HT-29 (cell line): ENCODE measurements at regions not wholly inside any gene's neighbourhood (a gene's known extent, or its start where the extent isn't known, plus 50 kb on each side); places are given as distances from the start of the nearest gene placed in this dataset.
"Not testable (repeated sequence)": the region's sequence is repeated elsewhere in the genome, so short reads cannot be mapped to it uniquely, and the experiment has no call there.

Source experiments
- DNase-seq: peaks from one replicate; pipeline ENCODE4 v3.0.0-alpha.2; 2015; ENCODE audit warnings: low spot score

DNA sequence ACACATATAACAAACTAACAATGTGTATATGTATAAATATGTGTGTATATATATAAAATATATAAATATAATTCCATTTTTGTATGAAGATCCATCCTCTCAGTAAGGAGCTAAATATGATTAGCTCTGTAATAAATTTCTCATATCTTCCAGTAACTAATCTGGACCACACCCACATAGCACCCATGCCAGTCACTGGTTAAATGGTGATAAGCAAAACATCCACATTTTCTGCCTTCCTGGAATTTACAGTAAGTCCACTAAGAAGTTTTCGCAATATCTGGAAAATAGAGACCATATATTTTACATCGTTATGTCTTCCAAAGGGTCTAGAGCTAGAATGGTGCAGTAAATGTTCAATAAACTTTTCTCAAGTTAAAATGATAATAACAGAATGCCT, 151.5 kb upstream of the STMND1 start:
- no peak for DNase-seq

DNA sequence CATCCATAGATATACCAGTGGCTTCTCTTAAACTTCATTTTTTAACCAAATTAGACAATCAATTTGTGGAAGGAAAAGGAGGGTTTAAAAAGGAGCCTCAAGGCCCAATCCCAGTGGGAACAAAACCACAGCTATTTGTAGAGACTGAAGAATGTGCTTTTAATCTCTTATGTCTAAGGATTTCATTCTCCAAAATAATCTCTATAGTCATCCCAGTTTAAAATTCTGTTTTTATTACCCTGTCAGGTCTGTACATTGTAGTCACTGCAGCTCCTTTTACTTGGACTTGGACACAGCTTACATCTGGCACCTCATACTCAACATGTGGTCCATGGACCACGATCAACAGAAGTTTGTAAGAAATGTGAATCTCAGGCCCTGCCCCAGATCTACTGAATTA, 152.1 kb upstream of the STMND1 start:
- no peak for DNase-seq

DNA sequence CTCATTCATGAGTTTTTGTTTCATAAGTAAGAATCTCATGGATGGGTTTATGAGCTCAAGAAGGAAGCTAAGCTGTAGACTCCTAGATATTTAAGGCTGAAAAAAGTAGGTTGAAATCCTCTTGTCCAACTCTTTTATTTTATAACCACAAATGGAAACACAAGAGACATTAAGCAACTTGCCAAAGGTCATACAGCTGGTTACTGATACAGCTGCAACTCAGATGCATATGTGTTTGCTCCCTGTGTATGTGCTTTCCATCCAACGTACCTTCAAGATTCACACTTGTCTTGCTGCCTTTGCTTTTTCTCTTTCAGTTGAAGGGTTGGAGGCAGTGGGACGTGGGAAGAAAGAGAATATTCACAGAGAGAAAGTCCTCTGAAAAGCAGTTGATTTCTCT, 153.5 kb upstream of the STMND1 start:
- no peak for DNase-seq

DNA sequence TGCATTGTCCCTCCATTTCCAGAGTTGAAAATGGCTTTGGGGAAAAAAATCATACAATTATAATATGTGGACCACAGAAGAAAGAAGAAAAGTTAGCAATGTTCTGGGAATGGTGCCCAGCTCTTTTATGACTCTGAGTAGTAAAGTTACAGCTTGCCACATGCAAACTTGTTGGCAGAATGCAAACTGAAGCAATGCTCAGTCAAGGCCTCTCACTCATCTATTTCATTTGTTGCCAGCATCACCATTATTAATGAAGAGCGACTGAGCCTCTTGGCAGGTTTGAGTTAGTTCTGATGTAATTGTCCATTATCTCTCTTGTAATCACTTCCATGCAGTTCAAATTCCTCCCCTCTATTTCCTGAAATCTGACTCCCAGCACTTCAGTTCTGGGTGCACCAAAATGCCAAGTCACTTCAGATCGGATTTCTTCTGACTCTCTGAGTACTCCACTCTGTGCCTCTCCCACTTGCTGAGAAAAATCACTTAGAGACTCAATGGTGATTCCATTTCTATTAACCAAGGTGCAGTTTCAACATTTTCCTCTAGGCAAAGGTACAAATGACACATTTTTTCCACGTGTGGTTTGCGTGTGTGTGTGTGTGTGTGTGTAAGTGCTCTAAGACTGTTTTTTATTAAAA, 154.4 kb upstream of the STMND1 start:
- DNase-seq = no peak

GRCh38 chr6:16944596-16944995, 157.3 kb upstream of the STMND1 start:
- no peak for DNase-seq

- DNase-seq = no peak
Measured at GRCh38 chr6:16939839-16940238, 162.0 kb upstream of the STMND1 start.

DNA sequence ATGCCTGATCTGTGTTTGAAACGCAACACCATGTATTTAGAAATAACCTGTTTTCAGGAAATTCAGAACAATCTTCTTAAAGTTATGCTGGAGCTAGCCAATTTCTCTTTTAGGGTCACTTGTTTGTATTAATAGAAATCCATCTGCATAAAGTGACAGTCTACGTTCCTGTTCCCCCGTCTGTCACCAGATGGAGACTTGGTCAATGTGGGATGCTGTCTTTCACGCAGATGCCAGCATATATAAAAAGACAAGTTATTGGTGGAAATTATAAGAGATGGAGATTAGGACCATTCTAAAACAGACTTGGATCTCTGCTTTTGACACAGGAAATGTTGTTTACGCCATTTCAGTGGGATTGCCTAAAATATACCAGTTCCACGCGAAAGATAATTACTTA, 162.5 kb upstream of the STMND1 start:
- no peak for DNase-seq

DNA sequence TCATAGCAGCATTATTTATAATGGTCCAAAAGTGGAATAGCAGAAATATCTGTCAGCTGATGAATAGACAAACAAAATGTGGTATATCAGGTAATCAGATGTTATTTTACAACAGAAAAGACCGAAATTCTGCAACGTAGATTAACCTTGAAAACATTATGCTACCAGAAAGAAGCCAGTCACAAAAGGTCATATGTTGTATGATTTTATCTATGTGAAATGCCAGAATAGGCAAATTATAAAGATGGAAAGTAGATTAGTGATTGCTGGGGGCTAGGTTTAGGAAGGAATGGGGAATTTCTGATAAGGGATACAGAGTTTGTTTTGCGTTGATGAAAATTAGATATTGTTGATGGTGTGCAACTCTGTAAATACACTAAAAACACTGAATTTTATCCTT, 165.0 kb upstream of the STMND1 start:
- no peak for DNase-seq

DNA sequence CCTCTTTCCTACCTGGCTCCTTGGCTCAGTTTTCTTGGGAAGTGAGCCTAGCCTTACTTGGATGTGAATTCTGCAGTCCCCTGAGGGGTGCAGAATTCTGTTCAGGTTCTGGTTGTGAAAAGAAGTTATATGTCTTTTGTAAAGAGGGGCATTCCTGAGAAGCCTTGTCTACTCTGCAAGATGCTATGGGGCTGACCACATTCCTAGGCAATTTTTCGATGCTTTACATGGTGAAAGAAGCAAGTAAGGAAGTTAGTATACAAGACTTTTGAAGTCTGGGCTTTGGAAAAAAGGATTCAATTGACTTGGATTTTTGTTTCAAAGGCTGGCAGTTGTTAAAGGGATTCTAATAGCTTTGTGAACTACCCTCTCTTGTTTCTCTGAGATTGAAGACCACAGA, 167.9 kb upstream of the STMND1 start:
- DNase-seq = no peak

DNA sequence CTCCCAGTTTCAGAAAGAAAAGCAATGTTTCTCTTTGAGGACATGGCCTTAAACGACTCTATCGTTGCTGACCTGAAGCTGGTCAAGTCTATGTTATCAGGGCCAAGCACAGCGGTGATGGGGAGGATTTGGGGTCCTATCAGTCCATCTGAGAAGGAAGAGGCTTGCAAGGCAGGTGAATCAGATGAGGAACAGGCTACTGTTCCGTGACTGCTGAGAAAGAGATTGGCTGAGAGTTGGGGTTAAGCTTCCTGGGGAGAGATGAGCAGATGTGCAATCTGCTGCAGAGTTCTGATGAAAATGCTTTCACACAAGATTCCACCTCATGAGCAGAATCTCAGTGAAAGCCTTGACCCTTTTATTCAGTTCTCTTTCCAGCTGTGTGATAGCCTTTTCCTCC, 168.3 kb upstream of the STMND1 start:
- no peak for DNase-seq

DNA sequence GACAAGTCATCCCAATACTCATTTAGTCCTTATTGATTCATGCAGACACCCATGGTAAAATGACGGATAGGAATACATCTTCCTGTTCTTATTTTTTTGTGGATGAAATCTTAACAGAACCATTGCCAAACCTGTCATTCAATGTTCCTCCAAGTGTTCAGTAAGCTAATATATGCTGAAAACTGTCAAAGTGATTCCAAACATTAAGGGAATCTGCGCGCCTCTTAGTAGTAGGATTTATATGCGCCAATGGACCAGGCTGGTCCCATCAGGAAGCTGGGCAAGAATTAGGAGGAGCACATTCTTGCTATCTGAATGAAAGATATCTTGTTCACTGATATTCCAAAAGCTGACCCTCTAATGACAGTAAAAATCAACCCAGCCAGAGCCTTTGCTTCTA, 168.9 kb upstream of the STMND1 start:
- no peak for DNase-seq

- not testable (repeated sequence) for DNase-seq
Measured at GRCh38 chr6:16931079-16931478, 169.8 kb upstream of the ATXN1 start.

- DNase-seq = no peak
Measured at GRCh38 chr6:16930432-16930831, 169.2 kb upstream of the ATXN1 start.

- DNase-seq = no peak
Measured at GRCh38 chr6:16929809-16930208, 168.5 kb upstream of the ATXN1 start.

DNA sequence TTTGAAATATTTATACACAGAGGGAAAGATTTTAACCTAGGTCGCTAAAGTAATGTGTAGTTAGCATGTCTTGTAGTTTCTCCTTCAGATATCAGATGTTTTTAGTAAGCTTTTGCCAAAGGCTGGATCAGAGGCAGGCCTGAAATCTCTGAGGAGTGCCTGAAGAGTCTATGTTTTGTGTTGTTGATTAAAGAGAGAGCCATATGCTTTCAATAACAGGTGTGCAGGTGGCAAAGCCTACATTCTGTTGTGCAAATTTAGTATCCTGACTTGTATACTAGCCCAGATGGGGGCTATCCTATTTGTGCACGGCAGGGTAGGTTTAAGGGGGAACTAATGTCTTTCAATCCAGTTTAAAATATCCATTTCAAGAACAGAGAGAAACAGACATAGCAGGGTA, 167.1 kb upstream of the ATXN1 start:
- no peak for DNase-seq

- no peak for DNase-seq
Measured at GRCh38 chr6:16927205-16927604, 165.9 kb upstream of the ATXN1 start.

- no peak for DNase-seq
Measured at GRCh38 chr6:16925461-16925860, 164.2 kb upstream of the ATXN1 start.

DNA sequence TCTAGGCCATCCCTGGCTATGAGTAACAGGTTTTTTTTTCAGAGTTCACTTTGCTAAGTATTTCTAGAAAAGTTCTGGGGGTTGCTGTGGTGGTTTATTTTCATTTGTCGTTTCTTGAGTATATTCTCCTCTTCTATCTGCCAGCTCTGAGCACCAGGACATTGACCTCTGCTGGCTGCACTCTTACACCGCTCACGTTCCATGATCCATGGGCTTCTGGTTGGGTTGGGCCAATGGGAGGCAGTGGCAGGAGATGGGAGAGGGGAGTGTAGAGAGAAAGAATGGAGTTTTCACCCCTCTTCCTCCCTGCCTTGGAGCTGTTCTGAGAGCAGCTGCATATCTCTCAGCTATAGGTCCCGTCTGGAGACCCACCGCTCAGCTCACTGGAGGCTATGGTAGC, 161.0 kb upstream of the ATXN1 start:
- no peak for DNase-seq

GRCh38 chr6:16921399-16922110, 160.3 kb upstream of the ATXN1 start:
- no peak for DNase-seq

DNA sequence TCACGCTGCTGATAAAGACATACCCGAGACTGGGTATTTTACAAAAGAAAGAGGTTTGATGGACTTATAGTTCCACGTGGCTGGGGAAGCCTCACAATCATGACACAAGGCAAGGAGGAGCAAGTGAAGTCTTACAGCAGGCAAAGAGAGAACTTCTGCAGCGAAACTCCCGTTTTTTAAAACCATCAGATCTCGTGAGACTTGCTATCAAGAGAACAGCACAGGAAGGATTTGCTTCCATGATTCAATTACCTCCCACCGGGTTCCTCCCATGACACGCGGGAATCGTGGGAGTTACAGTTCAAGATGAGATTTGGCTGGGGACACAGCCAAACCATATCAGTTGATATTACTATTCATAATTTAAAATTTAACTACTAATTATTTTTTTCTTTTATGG, 157.3 kb upstream of the ATXN1 start:
- no peak for DNase-seq

DNA sequence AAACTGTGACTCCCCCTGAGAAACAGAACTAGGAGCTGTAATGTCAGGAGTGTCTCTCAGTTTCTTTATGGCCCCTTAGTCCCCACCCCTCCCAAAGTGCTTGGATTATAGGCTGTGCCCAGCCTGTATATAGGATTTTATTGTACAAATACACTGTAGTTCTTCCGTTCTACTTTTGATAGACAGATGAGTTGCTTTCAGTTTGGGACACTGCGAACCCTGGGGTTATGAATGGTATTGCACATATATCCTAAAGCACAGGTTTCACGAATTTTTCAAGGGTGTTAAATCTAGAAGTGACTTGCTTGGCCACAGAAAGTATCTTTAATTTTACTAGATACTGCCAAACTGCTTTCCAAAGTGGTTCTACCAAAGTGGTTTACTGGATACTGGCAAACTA, 152.9 kb upstream of the ATXN1 start:
- no peak for DNase-seq

- no peak for DNase-seq
Measured at GRCh38 chr6:16912756-16913155, 151.5 kb upstream of the ATXN1 start.

- DNase-seq = no peak
Measured at GRCh38 chr6:16911088-16911487, 149.8 kb upstream of the ATXN1 start.
